ENCODE measurements at regions not wholly inside any gene's neighbourhood (a gene's known extent, or its start where the extent isn't known, plus 50 kb on each side); places are given as distances from the start of the nearest gene placed in this dataset.

GRCh38 chr5:92309336-92309991 is 926.3 kb upstream of the ARRDC3 start:
- TF ChIP-seq CTCF (conservative IDR thresholded peaks at IDR 0.05; ENCODE audit: low read depth in 2 of 2) (peak; percentile 62 to 65), CREB1 (CRISPR knock-in tag; IDR thresholded peaks at IDR 0.05; ENCODE audit: low read depth) (no peak), POLR2AphosphoS5 (IDR thresholded peaks at IDR 0.05; ENCODE audit: low read depth) (no peak), EZH2phosphoT487 (IDR thresholded peaks at IDR 0.05; ENCODE audit: unreplicated experiment) (no peak), NANOG (IDR thresholded peaks at IDR 0.05; ENCODE audit: borderline replicate concordance) (no peak), EZH2 (IDR thresholded peaks at IDR 0.05; ENCODE audit: low read depth, unreplicated experiment) (no peak), JUNB (IDR thresholded peaks at IDR 0.05; ENCODE audit: unreplicated experiment) (no peak), REST (IDR thresholded peaks at IDR 0.05; ENCODE audit: unreplicated experiment) (no peak), ZNF114 (CRISPR knock-in tag; IDR thresholded peaks at IDR 0.05) (no peak)

Data from GM23338 (cell line).